ENCODE measurements at regions not wholly inside any gene's neighbourhood (a gene's known extent, or its start where the extent isn't known, plus 50 kb on each side); places are given as distances from the start of the nearest gene placed in this dataset.

DNA sequence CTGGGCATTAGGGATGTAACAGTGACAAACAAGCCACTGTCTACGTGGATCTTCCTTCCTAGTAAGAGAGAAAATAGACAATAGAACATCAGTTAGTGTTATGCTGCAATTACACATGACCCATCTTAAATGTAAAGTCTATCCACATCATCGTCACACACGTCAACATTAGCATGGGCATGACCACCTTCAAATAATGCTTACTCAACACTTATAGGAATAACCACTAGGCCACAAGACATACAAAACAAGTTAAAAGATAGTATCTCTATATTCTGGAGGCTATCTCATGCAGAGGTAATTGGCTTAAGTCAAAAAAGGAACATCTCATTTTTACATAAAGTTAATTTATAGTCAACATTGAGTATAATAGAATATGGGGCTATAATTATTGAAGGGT lies 156.5 kb downstream of the MOXD1 start:
- DNase-seq (ENCODE audit: low read depth in 2 of 2) = no peak
- TF ChIP-seq, protein P1, sequence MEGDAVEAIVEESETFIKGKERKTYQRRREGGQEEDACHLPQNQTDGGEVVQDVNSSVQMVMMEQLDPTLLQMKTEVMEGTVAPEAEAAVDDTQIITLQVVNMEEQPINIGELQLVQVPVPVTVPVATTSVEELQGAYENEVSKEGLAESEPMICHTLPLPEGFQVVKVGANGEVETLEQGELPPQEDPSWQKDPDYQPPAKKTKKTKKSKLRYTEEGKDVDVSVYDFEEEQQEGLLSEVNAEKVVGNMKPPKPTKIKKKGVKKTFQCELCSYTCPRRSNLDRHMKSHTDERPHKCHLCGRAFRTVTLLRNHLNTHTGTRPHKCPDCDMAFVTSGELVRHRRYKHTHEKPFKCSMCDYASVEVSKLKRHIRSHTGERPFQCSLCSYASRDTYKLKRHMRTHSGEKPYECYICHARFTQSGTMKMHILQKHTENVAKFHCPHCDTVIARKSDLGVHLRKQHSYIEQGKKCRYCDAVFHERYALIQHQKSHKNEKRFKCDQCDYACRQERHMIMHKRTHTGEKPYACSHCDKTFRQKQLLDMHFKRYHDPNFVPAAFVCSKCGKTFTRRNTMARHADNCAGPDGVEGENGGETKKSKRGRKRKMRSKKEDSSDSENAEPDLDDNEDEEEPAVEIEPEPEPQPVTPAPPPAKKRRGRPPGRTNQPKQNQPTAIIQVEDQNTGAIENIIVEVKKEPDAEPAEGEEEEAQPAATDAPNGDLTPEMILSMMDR (IDR thresholded peaks at IDR 0.05; ENCODE audit: low read depth, low read length) = no peak

DNA sequence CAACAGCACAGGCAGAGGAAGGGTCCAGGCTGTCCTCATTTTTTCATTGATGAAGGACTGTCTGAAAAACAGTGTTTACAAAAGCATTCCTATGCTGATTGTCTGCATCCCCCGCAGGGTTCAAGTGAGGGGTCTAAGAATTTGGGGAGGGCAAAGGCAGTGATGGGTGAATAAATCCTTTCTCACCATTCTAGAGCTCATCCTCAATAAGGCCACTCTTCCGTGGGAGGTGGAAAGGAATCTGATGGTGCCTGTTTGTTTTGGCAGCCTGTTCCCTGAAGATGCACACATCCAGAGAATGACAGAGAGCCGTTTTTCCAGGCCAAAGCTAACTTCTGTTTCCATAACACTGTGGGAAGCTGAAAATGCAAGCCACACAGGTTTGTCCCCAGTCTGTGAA lies 164.5 kb downstream of the MOXD1 start:
- TF ChIP-seq, protein P1 (IDR thresholded peaks at IDR 0.05; ENCODE audit: low read depth, low read length) = no peak
- no peak for DNase-seq (ENCODE audit: low read depth in 2 of 2)
- no peak overlapping the region for H3K4me3 ChIP-seq (replicated peaks in 1 of 2; ENCODE audit: low read depth in 2 of 2, low read length in 2 of 2)

More for the DNA sequence above, 156.5 kb downstream of the MOXD1 start:
- H3K4me3 ChIP-seq (replicated peaks in 1 of 2; ENCODE audit: low read depth in 2 of 2, low read length in 2 of 2) = no peak overlapping the region

DNA sequence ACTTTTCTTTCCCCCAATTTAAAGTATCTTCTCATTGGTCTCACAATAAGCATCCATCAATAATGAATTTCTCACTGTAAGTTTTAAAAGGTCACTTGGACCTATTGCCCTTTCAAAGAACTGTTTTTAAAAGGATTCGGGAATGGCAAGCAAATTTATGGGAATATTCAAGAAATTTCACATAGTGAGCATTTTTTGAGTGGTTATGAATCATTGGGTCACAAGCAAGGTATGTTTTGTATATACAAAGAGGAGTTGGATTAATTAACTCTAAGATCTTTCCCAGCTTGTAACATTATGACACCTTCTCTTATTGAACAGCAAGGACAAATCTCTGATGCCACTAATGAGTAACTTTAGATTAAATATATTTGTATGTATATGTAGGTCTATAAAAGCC lies 165.0 kb downstream of the MOXD1 start:
- TF ChIP-seq, protein P1 (IDR thresholded peaks at IDR 0.05; ENCODE audit: low read depth, low read length) = no peak
- H3K4me3 ChIP-seq (replicated peaks in 1 of 2; ENCODE audit: low read depth in 2 of 2, low read length in 2 of 2) = no peak overlapping the region
- no peak for DNase-seq (ENCODE audit: low read depth in 2 of 2)

DNA sequence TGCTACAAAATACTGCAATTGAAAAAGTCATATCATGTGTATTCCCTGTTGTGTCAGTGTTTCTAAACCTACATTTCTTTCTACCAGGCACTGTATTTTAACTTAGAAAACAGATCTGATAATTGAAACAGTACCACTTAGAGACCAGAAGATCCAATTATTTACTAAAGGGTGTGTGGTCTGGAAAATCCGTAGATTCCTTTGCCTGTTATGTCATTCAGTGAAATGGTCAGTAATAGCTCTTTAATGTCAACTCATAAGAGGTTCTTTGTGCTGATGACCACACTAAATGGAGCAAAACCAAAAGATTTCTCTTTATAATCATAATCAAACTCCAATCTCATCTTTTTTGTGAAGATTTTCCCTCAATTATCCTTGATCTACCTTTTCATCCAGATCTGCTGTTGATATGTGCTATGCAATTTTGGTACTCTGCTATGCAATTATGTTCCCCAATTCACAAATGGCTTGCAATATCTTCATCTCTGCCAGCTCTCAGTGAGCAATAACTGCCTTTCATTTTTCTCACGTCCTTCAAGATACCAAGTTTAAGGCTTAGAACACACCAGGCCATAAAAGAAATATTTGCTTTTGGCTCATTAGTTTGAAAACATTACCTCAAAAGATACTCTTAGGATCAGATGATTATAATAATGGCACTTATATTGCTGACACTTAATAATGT lies 165.5 kb downstream of the MOXD1 start:
- TF ChIP-seq, protein P1 (IDR thresholded peaks at IDR 0.05; ENCODE audit: low read depth, low read length) = no peak
- no peak overlapping the region for H3K4me3 ChIP-seq (replicated peaks in 1 of 2; ENCODE audit: low read depth in 2 of 2, low read length in 2 of 2)
- no peak for DNase-seq (ENCODE audit: low read depth in 2 of 2)

DNA sequence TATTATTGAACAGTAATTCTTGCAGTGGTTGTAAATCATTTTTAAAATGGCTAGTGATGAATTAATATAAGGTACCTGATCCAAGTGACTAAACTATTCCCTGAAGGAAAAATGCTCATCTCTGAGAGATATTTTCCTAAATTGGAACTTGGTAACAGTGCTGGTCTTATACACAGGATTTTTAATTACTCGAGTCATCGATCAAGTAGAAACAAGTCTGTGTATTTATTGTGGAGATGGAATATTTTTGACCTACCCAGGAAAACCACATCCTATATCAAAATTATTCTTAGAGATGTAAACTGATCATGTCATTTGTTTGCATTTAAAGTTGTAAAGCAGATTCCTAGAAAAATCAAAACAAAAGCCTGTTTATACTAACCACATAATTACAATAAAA lies 166.9 kb downstream of the MOXD1 start:
- TF ChIP-seq, protein P1 (IDR thresholded peaks at IDR 0.05; ENCODE audit: low read depth, low read length) = no peak
- H3K4me3 ChIP-seq (replicated peaks in 1 of 2; ENCODE audit: low read depth in 2 of 2, low read length in 2 of 2) = no peak overlapping the region
- no peak for DNase-seq (ENCODE audit: low read depth in 2 of 2)

DNA sequence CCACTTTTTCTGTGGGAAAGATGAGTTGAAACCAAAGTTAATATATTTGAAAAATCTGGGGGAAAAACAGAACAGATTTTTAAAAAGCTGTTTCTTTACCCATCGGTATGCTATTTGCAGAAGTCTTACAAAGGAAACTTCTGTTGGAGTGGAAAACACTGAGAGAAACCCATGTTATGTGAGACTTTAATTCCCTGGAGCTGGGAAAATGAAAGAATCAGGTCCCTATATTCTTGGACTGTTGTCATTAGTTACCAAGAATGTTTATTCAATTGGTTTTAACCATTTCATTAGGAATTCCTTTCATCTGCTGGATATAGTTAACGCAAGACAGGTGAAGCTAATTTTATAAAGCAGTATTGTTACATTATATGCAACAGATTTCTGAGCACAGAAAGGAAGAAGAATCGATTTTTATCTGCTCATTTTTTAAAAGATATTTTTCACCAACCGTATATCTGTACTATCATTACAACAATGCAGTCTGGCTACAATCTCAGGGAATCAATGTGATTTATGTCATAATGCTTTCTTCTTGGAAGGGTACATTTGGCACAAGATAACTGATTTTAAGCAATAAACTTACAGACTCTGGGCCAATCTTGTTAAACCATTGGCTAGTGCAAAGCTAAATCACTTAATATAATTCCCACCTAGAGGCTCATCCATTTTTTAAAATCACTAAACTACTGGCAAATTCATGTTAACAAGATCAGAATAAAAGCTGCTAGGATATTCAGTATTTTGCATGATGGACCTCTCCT lies 170.0 kb downstream of the MOXD1 start:
- H3K4me3 ChIP-seq (replicated peaks in 1 of 2; ENCODE audit: low read depth in 2 of 2, low read length in 2 of 2) = no peak overlapping the region
- TF ChIP-seq, protein P1 (IDR thresholded peaks at IDR 0.05; ENCODE audit: low read depth, low read length) = no peak

More for the DNA sequence above, 170.0 kb downstream of the MOXD1 start:
- DNase-seq (ENCODE audit: low read depth in 2 of 2) = no peak

Measured in cardiac fibroblast (primary cell).